HCT116 (cell line): ENCODE measurements at regions not wholly inside any gene's neighbourhood (a gene's known extent, or its start where the extent isn't known, plus 50 kb on each side); places are given as distances from the start of the nearest gene placed in this dataset.

Experiments
- ATF3 ChIP-seq: IDR thresholded peaks from 2 replicates; pipeline ENCODE4 v1.6.1; 2012
- CTCF ChIP-seq, 3 experiments: fragments of 200-600 bp in 1 of 3; sonication (generic) in 1 of 3; IDR thresholded peaks in 2 of 3; conservative IDR thresholded peaks in 1 of 3; 2 replicates each; pipeline ENCODE4 v1.5.1; 2012 to 2017; ENCODE audit warnings: low read depth in 2 of 3, low read length in 2 of 3, antibody characterized with exemption in 1 of 3, borderline replicate concordance in 1 of 3, control low read depth in 1 of 3, mild to moderate bottlenecking in 1 of 3, mixed read lengths in 1 of 3, mixed run types in 1 of 3, moderate library complexity in 1 of 3; ENCODE audit not compliant: insufficient read depth in 1 of 3
- EGR1 ChIP-seq: IDR thresholded peaks from 2 replicates; pipeline ENCODE4 v1.6.1; 2012; ENCODE audit warnings: low read depth
- EZH2 ChIP-seq: fragments of 200-600 bp; sonication (generic); IDR thresholded peaks from 2 replicates; pipeline ENCODE4 v1.6.1; 2017; ENCODE audit warnings: antibody characterized with exemption, mixed run types
- POLR2AphosphoS5 ChIP-seq: IDR thresholded peaks from 2 replicates; pipeline ENCODE4 v1.6.1; 2011; ENCODE audit warnings: mild to moderate bottlenecking, low read depth, low read length, moderate library complexity
- TCF7L2 ChIP-seq: IDR thresholded peaks from 2 replicates; pipeline ENCODE4 v1.7.0; 2011; ENCODE audit warnings: borderline replicate concordance, inconsistent platforms; ENCODE audit not compliant: insufficient read depth, insufficient read length; ENCODE audit errors: extremely low read depth
- YY1 ChIP-seq: IDR thresholded peaks from 2 replicates; pipeline ENCODE4 v1.6.1; 2011; ENCODE audit warnings: low read length, low read depth, moderate library complexity, mild to moderate bottlenecking; ENCODE audit not compliant: insufficient replicate concordance; ENCODE audit errors: extremely low read depth
- ZFX ChIP-seq: fragments of 450-650 bp; IDR thresholded peaks from 2 replicates; pipeline ENCODE4 v1.6.1; 2017

- TF ChIP-seq CTCF (IDR thresholded peaks at IDR 0.05 in 2 of 3, conservative IDR thresholded peaks at IDR 0.05 in 1 of 3; ENCODE audit: borderline replicate concordance in 1 of 3, insufficient read depth in 1 of 3, low read depth in 2 of 3, low read length in 2 of 3) (no peak), YY1 (no peak), ATF3 (no peak), EZH2 (no peak), EGR1 (no peak), POLR2AphosphoS5 (no peak), ZFX (no peak), TCF7L2 (no peak)
Observed at GRCh38 chr17:13372432-13372831, 229.3 kb downstream of the HS3ST3A1 start.
